Left ventricle myocardium inferior (tissue), 1 donor: ENCODE measurements at regions not wholly inside any gene's neighbourhood (a gene's known extent, or its start where the extent isn't known, plus 50 kb on each side); places are given as distances from the start of the nearest gene placed in this dataset.

Experiments
- DNase-seq: peaks from one replicate; pipeline ENCODE4 v3.0.0-alpha.2; 2020
- H3K27ac ChIP-seq: fragments of 200-600 bp; replicated peaks from 2 replicates; pipeline ENCODE4 v1.8.0; 2021
- H3K27me3 ChIP-seq: fragments of 200-600 bp; 2 replicates; pipeline ENCODE4 v1.8.0; 2021; ENCODE audit warnings: low read depth
- H3K36me3 ChIP-seq: fragments of 200-600 bp; 2 replicates; pipeline ENCODE4 v1.8.0; 2021
- H3K4me1 ChIP-seq: fragments of 200-600 bp; 2 replicates; pipeline ENCODE4 v1.8.0; 2021
- H3K4me3 ChIP-seq: fragments of 200-600 bp; 2 replicates; pipeline ENCODE4 v1.8.0; 2021; ENCODE audit warnings: mild to moderate bottlenecking, moderate library complexity
- H3K9me3 ChIP-seq: fragments of 200-600 bp; replicated peaks from 2 replicates; pipeline ENCODE4 v1.8.0; 2021
- intact Hi-C: fragments of 100-400 bp; cut with micrococcal nuclease; formaldehyde crosslinking; loops from one replicate; pipeline ENCODE4 v1.11.0; 2022
- TF ChIP-seq, protein P1 (sequence below): fragments of 200-600 bp; IDR thresholded peaks from 2 replicates; pipeline ENCODE4 v1.8.0; 2021; ENCODE audit warnings: antibody characterized with exemption, mild to moderate bottlenecking, borderline replicate concordance
- donor health status: DM: no; HTN: yes; CAD: no; lungs with severe emphysema.

- no peak overlapping the region for H3K27ac ChIP-seq
- H3K27me3 ChIP-seq, result no peaks in the 10 kb centered on the region
- TF ChIP-seq, protein P1, sequence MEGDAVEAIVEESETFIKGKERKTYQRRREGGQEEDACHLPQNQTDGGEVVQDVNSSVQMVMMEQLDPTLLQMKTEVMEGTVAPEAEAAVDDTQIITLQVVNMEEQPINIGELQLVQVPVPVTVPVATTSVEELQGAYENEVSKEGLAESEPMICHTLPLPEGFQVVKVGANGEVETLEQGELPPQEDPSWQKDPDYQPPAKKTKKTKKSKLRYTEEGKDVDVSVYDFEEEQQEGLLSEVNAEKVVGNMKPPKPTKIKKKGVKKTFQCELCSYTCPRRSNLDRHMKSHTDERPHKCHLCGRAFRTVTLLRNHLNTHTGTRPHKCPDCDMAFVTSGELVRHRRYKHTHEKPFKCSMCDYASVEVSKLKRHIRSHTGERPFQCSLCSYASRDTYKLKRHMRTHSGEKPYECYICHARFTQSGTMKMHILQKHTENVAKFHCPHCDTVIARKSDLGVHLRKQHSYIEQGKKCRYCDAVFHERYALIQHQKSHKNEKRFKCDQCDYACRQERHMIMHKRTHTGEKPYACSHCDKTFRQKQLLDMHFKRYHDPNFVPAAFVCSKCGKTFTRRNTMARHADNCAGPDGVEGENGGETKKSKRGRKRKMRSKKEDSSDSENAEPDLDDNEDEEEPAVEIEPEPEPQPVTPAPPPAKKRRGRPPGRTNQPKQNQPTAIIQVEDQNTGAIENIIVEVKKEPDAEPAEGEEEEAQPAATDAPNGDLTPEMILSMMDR, result no peak
- peaks cover 17% of the 10 kb centered on the region for H3K4me1 ChIP-seq
- no peak overlapping the region for H3K4me3 ChIP-seq
- H3K36me3 ChIP-seq, result no peaks in the 10 kb centered on the region
- no peak for DNase-seq
- no peaks in the 10 kb centered on the region for H3K9me3 ChIP-seq
- intact Hi-C loops, result no loop called here
Measured at GRCh38 chr6:134374491-134375219, 56.7 kb upstream of the SGK1 start.

DNA sequence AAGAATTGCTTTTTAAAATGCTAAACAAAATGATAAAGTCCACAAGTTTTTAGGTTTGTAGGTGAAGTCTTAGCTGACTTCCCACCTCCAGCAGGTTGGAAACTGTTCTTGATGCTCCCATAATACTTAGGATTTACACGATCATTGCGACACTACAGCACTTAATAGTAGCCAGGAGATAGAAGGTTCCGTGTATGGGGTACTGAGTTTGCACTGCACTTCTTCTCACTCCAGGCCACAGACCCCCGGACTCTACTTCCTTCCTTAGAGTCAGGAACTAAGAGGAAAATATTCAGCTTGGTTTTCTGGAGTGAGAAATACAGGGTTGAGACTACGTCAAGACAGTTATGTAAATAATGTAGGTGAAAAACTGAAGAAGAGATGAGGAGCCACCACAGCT lies 56.1 kb upstream of the SGK1 start:
- Histone ChIP-seq H3K27me3 (no peaks in the 10 kb centered on the region), H3K36me3 (no peaks in the 10 kb centered on the region), H3K4me1 (peaks cover 17% of the 10 kb centered on the region), H3K27ac (peak overlapping the region; percentile 61), H3K9me3 (no peaks in the 10 kb centered on the region), H3K4me3 (no peak overlapping the region)
- no peak for DNase-seq
- TF ChIP-seq, protein P1, result no peak
- intact Hi-C loops, result no loop called here

DNA sequence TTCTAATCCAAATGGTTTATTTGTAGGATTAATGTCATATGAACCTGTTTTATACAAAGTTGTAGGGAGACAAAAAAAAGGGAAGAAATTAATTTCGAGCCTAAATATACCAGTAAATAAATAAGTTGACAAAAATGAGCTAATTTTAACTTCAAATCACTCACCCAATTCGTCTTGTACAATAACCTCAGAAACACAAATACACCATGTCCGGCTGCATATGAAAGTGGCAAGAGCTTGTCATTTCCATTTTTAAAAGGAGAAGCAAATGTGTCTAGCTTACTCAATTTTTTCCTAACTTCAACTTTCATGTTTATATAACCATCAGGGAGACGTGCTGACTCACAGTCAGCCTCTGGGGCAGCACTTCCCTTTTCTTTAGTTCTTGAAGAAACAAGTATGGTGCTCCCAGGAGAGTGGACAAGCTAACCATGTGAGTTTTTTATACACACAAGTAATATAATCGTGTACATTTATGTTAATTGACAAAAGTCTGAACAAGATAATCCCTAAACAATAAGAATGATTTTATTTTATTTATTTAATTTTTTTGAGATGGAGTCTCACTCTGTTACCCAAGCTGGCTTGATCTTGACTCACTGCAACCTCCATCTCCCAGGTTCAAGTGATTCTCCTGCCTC lies 55.5 kb upstream of the SGK1 start:
- peaks cover 17% of the 10 kb centered on the region for H3K4me1 ChIP-seq
- no peaks in the 10 kb centered on the region for H3K9me3 ChIP-seq
- peak overlapping the region; percentile 61 for H3K27ac ChIP-seq
- intact Hi-C loops, result no loop called here
- H3K27me3 ChIP-seq, result no peaks in the 10 kb centered on the region
- no peak overlapping the region for H3K4me3 ChIP-seq
- DNase-seq, result peak; percentile 23
- no peaks in the 10 kb centered on the region for H3K36me3 ChIP-seq
- TF ChIP-seq, protein P1, result no peak

DNA sequence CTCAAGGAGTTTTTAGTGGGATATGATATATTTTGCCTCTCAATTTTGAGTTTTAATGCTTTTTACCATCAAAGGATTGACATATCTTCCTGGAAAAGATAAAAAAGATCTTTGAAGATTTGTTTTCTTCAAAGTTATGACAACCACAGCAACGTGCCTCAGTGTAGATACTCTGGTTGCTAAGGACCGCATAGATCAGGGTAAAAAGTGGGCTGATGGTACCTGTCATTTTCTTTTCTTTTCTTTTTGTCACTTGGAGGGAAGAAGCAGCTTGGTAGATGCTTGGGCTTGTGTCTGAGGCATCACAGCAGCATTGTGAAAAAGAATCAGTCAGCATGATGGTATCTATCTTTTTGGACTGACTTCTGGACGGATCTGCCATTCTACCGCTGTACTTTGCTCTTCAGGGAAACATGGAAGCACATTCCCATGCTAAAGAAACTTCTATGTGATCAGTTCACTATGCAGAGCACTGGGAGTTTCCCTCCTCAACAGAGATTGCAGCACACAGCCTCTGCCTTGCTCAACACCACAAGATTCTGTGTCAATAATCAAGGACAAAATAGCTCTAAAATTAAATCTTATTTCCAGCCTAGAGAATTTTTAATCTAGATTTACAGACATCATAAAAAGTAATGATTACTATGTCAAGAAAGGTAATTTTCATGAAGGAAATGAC lies 54.8 kb upstream of the SGK1 start:
- peak; percentile 32 for DNase-seq
- peak overlapping the region; percentile 61 for H3K27ac ChIP-seq
- H3K9me3 ChIP-seq, result no peaks in the 10 kb centered on the region
- no peak overlapping the region for H3K4me3 ChIP-seq
- TF ChIP-seq, protein P1, result no peak
- peaks cover 17% of the 10 kb centered on the region for H3K4me1 ChIP-seq
- no peaks in the 10 kb centered on the region for H3K27me3 ChIP-seq
- intact Hi-C loops, result no loop called here
- no peaks in the 10 kb centered on the region for H3K36me3 ChIP-seq

DNA sequence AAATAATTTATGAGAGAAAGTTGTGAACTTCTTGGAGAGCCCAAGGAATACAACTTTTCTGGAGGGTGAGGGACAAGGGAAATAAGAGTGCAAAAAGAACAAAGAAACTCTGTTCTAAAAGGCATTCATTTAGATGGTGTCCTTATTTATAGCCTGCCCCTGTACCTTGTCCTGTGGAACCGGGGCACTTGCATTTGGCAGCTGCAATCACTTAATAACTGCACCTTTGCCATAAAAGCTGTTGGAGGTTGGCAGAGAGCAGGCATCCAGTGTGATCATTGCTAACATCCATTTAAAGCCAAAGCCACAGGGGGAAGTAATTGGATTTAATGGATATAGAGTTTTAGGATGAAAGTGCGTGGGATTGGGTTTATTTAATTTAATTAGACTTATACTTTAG lies 50.8 kb upstream of the SGK1 start:
- Histone ChIP-seq H3K27me3 (no peaks in the 10 kb centered on the region), H3K4me1 (peaks cover 15% of the 10 kb centered on the region), H3K9me3 (no peaks in the 10 kb centered on the region), H3K4me3 (no peak overlapping the region), H3K27ac (no peak overlapping the region), H3K36me3 (no peaks in the 10 kb centered on the region)
- intact Hi-C loops, result no loop called here
- no peak for DNase-seq
- TF ChIP-seq, protein P1, result no peak
